PC-3 (cell line): ENCODE measurements at regions not wholly inside any gene's neighbourhood (a gene's known extent, or its start where the extent isn't known, plus 50 kb on each side); places are given as distances from the start of the nearest gene placed in this dataset.
A peak's percentile ranks its signal among the peaks of the same experiment; 100 is the strongest.

ENCODE experiments used
- ATAC-seq: fragments of 200-7000 bp; cut with Tn5 transposase; 2 replicates; pipeline ENCODE4 v1.9.1; 2020; ENCODE audit warnings: mild to moderate bottlenecking, moderate library complexity
- BruUV-seq: library from RNA; stranded (reverse); fragments of 400-500 nt; replicated peaks from 2 replicates; lab custom pipeline; 2021; lab: Mats Ljungman, UMichigan
- CTCF ChIA-PET: fragments of 300-600 bp; sonication (Branson Sonifier 250); formaldehyde crosslinking; loops from one replicate; lab custom pipeline; 2022; ENCODE audit warnings: antibody characterized with exemption; lab: Charles Lee
- POLR2A ChIA-PET: fragments of 300-600 bp; sonication (Branson Sonifier 250); formaldehyde crosslinking; loops from one replicate; lab custom pipeline; 2022; ENCODE audit warnings: antibody characterized with exemption; ENCODE audit not compliant: unreplicated experiment; lab: Charles Lee
- DNase-seq: peaks from one replicate; pipeline ENCODE4 v3.0.0-alpha.2; 2015
- H2AFZ ChIP-seq: fragments of 300-600 bp; sonication (generic); 2 replicates; pipeline ENCODE4 v1.6.0; 2016; ENCODE audit warnings: antibody characterized with exemption, low read length
- H3F3A ChIP-seq: fragments of 300-600 bp; sonication (generic); one replicate; pipeline ENCODE4 v1.6.0; 2017; ENCODE audit warnings: antibody characterized with exemption, low read length, control low read depth, mild to moderate bottlenecking; ENCODE audit not compliant: unreplicated experiment
- H3K27ac ChIP-seq: fragments of 300-600 bp; sonication (generic); 2 replicates; pipeline ENCODE4 v1.5.1; 2016; ENCODE audit warnings: mild to moderate bottlenecking, low read length
- H3K27me3 ChIP-seq: fragments of 300-600 bp; sonication (generic); 2 replicates; pipeline ENCODE4 v1.6.1; 2016; ENCODE audit warnings: low read length, mixed read lengths
- H3K36me3 ChIP-seq: fragments of 300-600 bp; sonication (generic); 2 replicates; pipeline ENCODE4 v1.6.1; 2016; ENCODE audit warnings: low read depth, mixed run types, low read length, mixed read lengths
- H3K4me1 ChIP-seq: fragments of 300-600 bp; sonication (generic); 2 replicates; pipeline ENCODE4 v1.5.1; 2016; ENCODE audit warnings: low read length; ENCODE audit not compliant: insufficient read depth
- H3K4me2 ChIP-seq: fragments of 300-600 bp; sonication (generic); 2 replicates; pipeline ENCODE4 v1.6.0; 2016; ENCODE audit warnings: low read length
- H3K4me3 ChIP-seq: fragments of 300-600 bp; sonication (generic); 2 replicates; pipeline ENCODE4 v1.5.1; 2016; ENCODE audit warnings: mild to moderate bottlenecking, low read length, mixed read lengths
- H3K79me2 ChIP-seq: fragments of 300-600 bp; sonication (generic); 2 replicates; pipeline ENCODE4 v1.6.1; 2017; ENCODE audit warnings: low read length, mixed read lengths
- H3K9ac ChIP-seq: fragments of 300-600 bp; sonication (generic); 2 replicates; pipeline ENCODE4 v1.6.0; 2016; ENCODE audit warnings: mild to moderate bottlenecking, low read length
- H3K9me2 ChIP-seq: fragments of 300-600 bp; sonication (generic); replicated peaks from 2 replicates; pipeline ENCODE4 v1.6.1; 2016; ENCODE audit warnings: mixed run types, low read length, mixed read lengths
- H3K9me3 ChIP-seq: fragments of 300-600 bp; sonication (generic); 2 replicates; pipeline ENCODE4 v1.6.1; 2016; ENCODE audit warnings: low read length, mixed read lengths
- H4K20me1 ChIP-seq: fragments of 300-600 bp; sonication (generic); 2 replicates; pipeline ENCODE4 v1.6.1; 2016; ENCODE audit warnings: low read length, mixed read lengths
- EZH2 ChIP-seq: fragments of 300-600 bp; sonication (generic); IDR thresholded peaks from one replicate; pipeline ENCODE4 v1.6.1; 2017; ENCODE audit warnings: antibody characterized with exemption, mild to moderate bottlenecking, low read length; ENCODE audit not compliant: unreplicated experiment
- EZH2phosphoT487 ChIP-seq: fragments of 300-600 bp; sonication (generic); IDR thresholded peaks from 2 replicates; pipeline ENCODE4 v1.6.1; 2018; ENCODE audit warnings: mild to moderate bottlenecking, antibody characterized with exemption, low read length, borderline replicate concordance
- intact Hi-C: fragments of 100-400 bp; cut with micrococcal nuclease; formaldehyde crosslinking; loops from 2 replicates; pipeline ENCODE4 v1.9.0; 2023
- TF ChIP-seq, protein P1 (sequence below): fragments of 300-600 bp; sonication (generic); conservative IDR thresholded peaks from 2 replicates; pipeline ENCODE4 v1.5.1; 2017; ENCODE audit warnings: antibody characterized with exemption, low read depth, mild to moderate bottlenecking, low read length

DNA sequence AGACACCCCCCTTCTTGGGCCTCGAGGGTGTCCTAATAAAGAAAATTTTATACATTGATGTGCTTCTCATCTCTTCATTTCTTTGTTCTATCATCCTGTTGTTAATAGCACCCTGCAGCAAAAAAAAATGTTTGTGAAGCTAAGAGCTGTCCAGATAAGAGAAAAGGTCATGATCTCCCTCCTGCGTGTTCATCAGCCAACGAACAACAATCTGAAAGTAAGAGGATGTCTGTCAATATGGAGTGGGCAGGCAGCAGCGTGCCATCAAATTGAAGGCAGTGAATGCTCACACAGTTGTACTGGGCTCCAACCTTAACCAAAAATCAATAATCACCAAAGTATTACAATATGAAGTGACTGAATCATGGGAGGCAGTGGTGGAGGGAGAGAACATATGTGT lies 418.6 kb upstream of the ONECUT1 start:
- H3K4me2 ChIP-seq = no peak overlapping the region
- no peaks in the 10 kb centered on the region for H3K79me2 ChIP-seq
- 0 out of 2 replicates have a peak overlapping the region, but pooled peaks have one; percentile 17 for H3K27ac ChIP-seq
- ATAC-seq (no peak), DNase-seq (no peak)
- intact Hi-C loops = no loop called here
- H2AFZ ChIP-seq = no peak overlapping the region
- BruUV-seq = no TSS peak
- H3F3A ChIP-seq = no peaks in the 10 kb centered on the region
- H3K27me3 ChIP-seq = no peaks in the 10 kb centered on the region; the same call in 1 of the 2 replicates
- no peak overlapping the region for H3K4me3 ChIP-seq
- no peaks in the 10 kb centered on the region for H4K20me1 ChIP-seq
- no peaks in the 10 kb centered on the region; the same call in 1 of the 2 replicates for H3K4me1 ChIP-seq
- no peaks in the 10 kb centered on the region for H3K9me3 ChIP-seq
- H3K9ac ChIP-seq = no peak overlapping the region
- no peaks in the 10 kb centered on the region for H3K9me2 ChIP-seq
- CTCF ChIA-PET = no interaction called here
- TF ChIP-seq EZH2phosphoT487 (no peak), EZH2 (no peak)
- TF ChIP-seq, protein P1, sequence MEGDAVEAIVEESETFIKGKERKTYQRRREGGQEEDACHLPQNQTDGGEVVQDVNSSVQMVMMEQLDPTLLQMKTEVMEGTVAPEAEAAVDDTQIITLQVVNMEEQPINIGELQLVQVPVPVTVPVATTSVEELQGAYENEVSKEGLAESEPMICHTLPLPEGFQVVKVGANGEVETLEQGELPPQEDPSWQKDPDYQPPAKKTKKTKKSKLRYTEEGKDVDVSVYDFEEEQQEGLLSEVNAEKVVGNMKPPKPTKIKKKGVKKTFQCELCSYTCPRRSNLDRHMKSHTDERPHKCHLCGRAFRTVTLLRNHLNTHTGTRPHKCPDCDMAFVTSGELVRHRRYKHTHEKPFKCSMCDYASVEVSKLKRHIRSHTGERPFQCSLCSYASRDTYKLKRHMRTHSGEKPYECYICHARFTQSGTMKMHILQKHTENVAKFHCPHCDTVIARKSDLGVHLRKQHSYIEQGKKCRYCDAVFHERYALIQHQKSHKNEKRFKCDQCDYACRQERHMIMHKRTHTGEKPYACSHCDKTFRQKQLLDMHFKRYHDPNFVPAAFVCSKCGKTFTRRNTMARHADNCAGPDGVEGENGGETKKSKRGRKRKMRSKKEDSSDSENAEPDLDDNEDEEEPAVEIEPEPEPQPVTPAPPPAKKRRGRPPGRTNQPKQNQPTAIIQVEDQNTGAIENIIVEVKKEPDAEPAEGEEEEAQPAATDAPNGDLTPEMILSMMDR = no peak
- H3K36me3 ChIP-seq = no peaks in the 10 kb centered on the region
- POLR2A ChIA-PET = no interaction called here

DNA sequence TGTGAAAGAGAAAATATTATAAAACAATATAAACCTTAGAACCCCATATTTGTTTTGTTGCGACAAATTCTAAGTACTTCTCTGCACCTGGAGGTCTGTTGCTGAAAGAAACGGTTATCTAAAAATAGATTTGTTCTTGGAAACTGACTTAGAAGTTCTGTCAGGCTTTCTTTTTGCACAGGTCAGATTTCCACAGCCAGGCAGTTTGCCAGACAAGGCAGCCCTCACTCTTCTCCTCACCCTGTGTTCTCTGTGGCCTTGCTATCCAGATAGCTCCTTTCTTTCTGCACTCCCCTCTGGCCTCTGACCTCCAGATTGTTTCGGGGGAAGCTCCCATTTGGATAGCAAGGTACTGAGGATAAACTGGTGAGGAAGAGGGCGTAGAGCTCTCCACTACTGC lies 413.3 kb upstream of the ONECUT1 start:
- Histone ChIP-seq H3K4me3 (no peak overlapping the region), H3K9me2 (no peaks in the 10 kb centered on the region), H3F3A (no peaks in the 10 kb centered on the region), H3K9me3 (no peaks in the 10 kb centered on the region), H4K20me1 (no peaks in the 10 kb centered on the region), H3K27ac (no peak overlapping the region), H3K36me3 (no peaks in the 10 kb centered on the region), H3K4me2 (no peak overlapping the region), H3K27me3 (peaks cover 7% of the 10 kb centered on the region; the same call in 1 of the 2 replicates), H2AFZ (no peak overlapping the region), H3K4me1 (no peaks in the 10 kb centered on the region), H3K79me2 (no peaks in the 10 kb centered on the region), H3K9ac (no peak overlapping the region)
- intact Hi-C loops = no loop called here
- BruUV-seq = no TSS peak
- ChIA-PET POLR2A (no interaction called here), CTCF (no interaction called here)
- DNase-seq (no peak), ATAC-seq (no peak)
- no peak for TF ChIP-seq EZH2
- TF ChIP-seq, protein P1 = no peak
- no peak for TF ChIP-seq EZH2phosphoT487

DNA sequence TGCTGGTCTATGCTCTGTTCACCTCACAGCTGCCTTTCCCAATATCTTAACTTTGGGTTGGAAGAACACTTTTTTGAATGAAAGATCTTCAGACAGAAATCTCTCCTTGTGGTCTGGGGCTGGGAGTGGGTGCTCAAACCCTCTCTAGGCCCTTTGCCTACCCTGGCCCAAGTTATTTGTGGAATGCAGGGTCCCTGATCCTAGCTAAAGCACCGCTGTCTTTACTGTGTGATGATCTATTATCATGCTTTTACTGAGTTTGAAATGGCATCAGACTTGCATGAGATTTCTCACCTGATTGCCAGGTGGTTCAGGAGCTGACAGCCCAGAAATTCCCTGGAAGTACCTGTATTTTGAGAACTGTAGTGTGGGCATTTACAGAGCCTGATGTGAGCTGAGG lies 412.7 kb upstream of the ONECUT1 start:
- no peak overlapping the region for H3K27ac ChIP-seq
- H3K4me3 ChIP-seq = no peak overlapping the region
- no peaks in the 10 kb centered on the region for H3K9me3 ChIP-seq
- no peak overlapping the region for H3K4me2 ChIP-seq
- no peaks in the 10 kb centered on the region for H4K20me1 ChIP-seq
- peaks cover 7% of the 10 kb centered on the region; the same call in 1 of the 2 replicates for H3K27me3 ChIP-seq
- no peak overlapping the region for H2AFZ ChIP-seq
- ChIA-PET POLR2A (no interaction called here), CTCF (no interaction called here)
- no peaks in the 10 kb centered on the region for H3K4me1 ChIP-seq
- no peak for TF ChIP-seq EZH2phosphoT487
- TF ChIP-seq EZH2 = no peak
- TF ChIP-seq, protein P1 = no peak
- no peak overlapping the region for H3K9ac ChIP-seq
- no peak for DNase-seq
- no TSS peak for BruUV-seq
- H3F3A ChIP-seq = no peaks in the 10 kb centered on the region
- intact Hi-C loops = no loop called here
- H3K36me3 ChIP-seq = no peaks in the 10 kb centered on the region
- ATAC-seq = no peak
- H3K9me2 ChIP-seq = no peaks in the 10 kb centered on the region
- no peaks in the 10 kb centered on the region for H3K79me2 ChIP-seq
